Spinal cord (tissue), 9 donors: ENCODE measurements at regions not wholly inside any gene's neighbourhood (a gene's known extent, or its start where the extent isn't known, plus 50 kb on each side); places are given as distances from the start of the nearest gene placed in this dataset.

ENCODE experiments used
- DNase-seq, 6 donors: peaks; one replicate each; pipeline versions ENCODE4 v3.0.0 to v3.0.0-alpha.2; 2013 to 2015; ENCODE audit warnings: low spot score in 6 of 6, low read depth in 4 of 6
- H3K27ac ChIP-seq: one replicate; pipeline ENCODE4 v1.5.1; 2013; ENCODE audit warnings: low read depth, low read length, control low read depth
- H3K27me3 ChIP-seq: one replicate; pipeline ENCODE4 v1.6.1; 2013; ENCODE audit warnings: low read length; ENCODE audit not compliant: control insufficient read depth, insufficient read depth
- H3K36me3 ChIP-seq: one replicate; pipeline ENCODE4 v1.6.1; 2013; ENCODE audit warnings: low read length; ENCODE audit not compliant: control insufficient read depth, insufficient read depth
- H3K4me1 ChIP-seq: one replicate; pipeline ENCODE4 v1.6.1; 2013; ENCODE audit warnings: low read length; ENCODE audit not compliant: control insufficient read depth, insufficient read depth
- H3K4me3 ChIP-seq: one replicate; pipeline ENCODE4 v1.5.1; 2013; ENCODE audit warnings: low read depth, low read length, control low read depth
- H3K9me3 ChIP-seq: one replicate; pipeline ENCODE4 v1.6.1; 2013; ENCODE audit warnings: low read length; ENCODE audit not compliant: control insufficient read depth, insufficient read depth
- WGBS: methylation state at CpG from one replicate; pipeline ENCODE4 v1.1.5; 2013; ENCODE audit warnings: missing lambda C conversion rate; ENCODE audit not compliant: insufficient coverage; 5-methylcytosine and 5-hydroxymethylcytosine counted together
- donor health status: healthy.

DNA sequence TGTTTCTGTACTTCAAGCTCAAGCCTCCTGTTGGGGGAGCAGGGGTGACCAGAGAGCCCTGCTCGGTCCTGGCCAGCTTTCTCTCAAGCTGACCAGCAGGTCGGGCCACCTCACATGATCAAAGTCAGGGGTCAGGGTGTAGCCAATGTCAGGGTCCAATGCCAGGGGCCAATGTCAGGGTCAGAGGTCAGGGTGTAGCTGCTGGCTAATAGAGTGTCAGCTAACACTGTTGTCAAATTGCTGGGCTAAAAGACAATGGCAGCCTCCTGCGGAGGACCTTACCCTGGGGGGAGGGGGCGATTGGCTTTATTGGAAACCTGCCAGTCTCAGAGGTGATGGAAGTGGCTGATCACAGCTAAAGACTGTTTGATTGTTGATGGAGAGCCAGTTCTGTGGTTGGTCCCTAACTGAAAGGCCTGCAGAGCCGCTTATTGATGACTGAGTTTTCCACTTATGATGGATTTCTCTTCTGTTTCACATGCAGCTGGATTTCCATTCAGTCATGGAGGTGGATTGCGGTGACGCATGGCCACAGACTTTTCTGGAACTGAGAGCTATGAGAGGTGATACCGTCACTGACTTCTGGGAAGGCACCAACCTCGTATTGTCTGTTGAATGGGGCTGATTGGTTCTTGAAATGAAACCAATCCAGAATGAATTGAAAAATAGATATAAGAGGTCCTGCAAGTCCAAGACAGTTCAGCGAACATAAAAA is 97.4 kb upstream of the ZFHX3 start:
- Histone ChIP-seq H3K27ac (no peak overlapping the region), H3K9me3 (no peaks in the 10 kb centered on the region), H3K36me3 (no peaks in the 10 kb centered on the region), H3K4me3 (no peak overlapping the region), H3K4me1 (peaks cover 4% of the 10 kb centered on the region), H3K27me3 (peaks cover 14% of the 10 kb centered on the region)
- WGBS = 81% methylated on average over 9 of the region's 10 CpGs
- no peak for DNase-seq

DNA sequence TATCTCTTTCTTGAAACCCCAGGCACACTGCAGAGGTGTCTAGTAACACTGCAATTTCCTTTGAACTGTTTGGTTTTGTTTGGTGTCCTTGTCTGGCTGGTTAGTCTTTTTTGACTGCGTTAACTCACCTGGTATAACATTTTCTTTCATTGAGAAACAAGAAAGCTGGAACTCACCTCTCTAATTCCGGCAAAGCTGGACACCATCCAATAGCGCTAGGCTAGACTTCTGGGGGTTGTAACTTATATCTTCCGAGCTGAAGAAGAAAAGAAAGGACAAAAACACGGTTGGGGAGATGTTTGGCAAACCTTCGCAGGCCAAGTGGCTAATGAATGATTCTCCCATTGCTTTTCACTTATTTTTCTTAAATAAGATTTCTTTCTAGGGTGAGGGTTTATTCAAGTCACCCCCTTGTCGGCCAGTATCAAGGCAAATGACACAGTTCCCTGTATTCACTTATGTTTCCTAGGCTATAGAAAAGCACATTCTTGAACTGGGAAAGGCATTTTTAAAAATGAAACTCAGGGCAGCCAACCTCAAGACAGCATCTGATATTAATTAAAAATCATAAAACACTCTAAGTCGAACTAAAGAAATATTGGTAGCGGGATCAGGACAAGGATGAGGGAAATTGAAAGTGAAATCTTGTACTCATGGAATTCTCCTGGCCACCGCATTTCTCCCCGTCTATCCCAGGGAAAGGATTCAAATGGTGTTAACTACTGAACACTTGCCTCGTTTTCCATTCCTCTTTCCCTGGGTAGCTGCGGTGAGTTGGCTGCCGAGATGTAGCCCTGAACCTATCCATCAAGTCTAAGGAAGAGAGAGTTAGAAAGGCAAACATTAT is 95.9 kb upstream of the ZFHX3 start:
- DNase-seq = peak in 1 of 6 donors; percentile 50
- Histone ChIP-seq H3K4me1 (peaks cover 4% of the 10 kb centered on the region), H3K27ac (peak overlapping the region; percentile 84), H3K36me3 (no peaks in the 10 kb centered on the region), H3K4me3 (peak overlapping the region; percentile 31), H3K9me3 (no peaks in the 10 kb centered on the region), H3K27me3 (peaks cover 14% of the 10 kb centered on the region)
- 60% methylated on average over 1 of the region's 14 CpGs for WGBS

DNA sequence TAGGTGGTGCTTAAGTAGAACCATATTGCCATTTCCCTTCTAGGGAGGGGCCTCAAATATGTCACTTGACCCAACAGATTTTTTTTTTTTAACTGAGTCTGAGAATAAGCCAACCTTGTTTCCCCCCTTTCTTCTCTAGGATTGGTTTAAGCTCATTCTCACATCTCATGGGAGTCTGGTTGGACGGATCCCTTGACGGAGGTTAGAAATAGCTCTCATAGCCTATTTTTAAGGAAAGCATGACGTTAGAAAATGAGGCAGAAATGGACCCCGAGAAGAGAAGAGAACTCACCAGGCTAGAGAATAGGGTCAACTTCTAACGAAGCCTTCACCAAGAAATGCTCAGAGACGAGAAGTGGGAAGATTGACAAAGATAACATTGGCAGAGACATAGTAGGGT is 95.1 kb upstream of the ZFHX3 start:
- DNase-seq = peak in 1 of 6 donors; percentile 18

DNA sequence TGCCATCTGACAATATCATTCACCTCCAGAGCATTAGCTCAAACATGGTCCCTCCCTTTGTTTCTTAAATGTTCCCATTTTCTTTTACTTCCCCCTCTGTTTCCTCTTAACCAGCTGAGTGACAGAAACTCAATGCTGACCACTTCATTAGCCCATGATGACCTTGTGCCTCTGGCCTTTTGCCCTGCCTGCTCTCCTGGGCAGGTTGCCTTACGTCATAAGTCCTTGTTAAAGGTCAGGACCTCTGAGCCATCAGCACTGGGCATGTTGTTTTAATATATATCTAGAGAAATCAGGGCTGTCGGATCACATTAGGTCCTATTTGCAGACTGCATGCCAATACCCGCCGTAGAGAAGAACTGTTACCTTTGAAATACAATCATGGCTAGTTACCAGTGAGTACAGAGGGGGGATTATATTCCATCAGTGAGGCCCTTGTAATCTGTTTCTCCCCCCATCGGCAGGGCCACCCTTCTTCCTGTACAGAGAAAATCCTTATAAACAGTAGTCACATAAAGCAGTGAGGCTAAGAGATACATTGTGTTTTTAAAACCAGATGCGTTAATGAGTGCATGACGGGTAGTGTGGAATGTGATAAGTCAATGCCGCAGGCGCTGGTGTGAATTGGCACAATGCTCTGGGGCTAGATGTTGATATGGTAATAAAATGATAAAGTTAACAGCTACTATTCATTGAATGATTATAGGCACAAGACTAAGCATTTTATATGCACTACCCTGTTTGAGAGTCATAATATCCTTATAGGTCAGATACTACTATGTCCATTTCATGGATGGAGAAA is 94.3 kb upstream of the ZFHX3 start:
- no CpG with 5 or more reads among the region's 9 CpGs for WGBS
- Histone ChIP-seq H3K4me1 (peaks cover 4% of the 10 kb centered on the region), H3K36me3 (no peaks in the 10 kb centered on the region), H3K27ac (no peak overlapping the region), H3K9me3 (no peaks in the 10 kb centered on the region), H3K27me3 (peaks cover 14% of the 10 kb centered on the region), H3K4me3 (no peak overlapping the region)
- peak in 1 of 6 donors; percentile 35 for DNase-seq

More for the DNA sequence above, 95.1 kb upstream of the ZFHX3 start:
- WGBS = 100% methylated on average over 3 of the region's 6 CpGs
- H3K27me3 ChIP-seq = peaks cover 14% of the 10 kb centered on the region
- H3K4me3 ChIP-seq = peak overlapping the region; percentile 31
- peaks cover 4% of the 10 kb centered on the region for H3K4me1 ChIP-seq
- H3K27ac ChIP-seq = peak overlapping the region; percentile 84
- no peaks in the 10 kb centered on the region for H3K36me3 ChIP-seq
- H3K9me3 ChIP-seq = no peaks in the 10 kb centered on the region

DNA sequence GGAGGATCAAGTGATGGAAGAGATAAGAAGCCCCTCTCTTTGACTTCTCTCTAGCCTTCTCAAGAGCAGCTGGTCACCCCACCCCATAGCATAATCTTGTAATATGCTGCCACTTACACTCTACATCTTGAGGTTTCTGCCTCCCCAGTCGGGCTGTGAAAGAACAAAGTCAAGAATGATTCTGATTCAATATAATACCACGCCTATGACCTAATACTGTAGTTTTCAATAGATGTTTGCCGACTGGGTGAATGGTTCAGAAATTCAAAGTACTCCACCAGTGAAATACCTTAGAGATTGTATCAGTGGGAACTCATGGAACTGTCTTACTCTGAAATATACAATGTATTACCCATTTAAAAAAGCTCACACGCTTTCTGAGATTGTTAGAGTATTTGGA is 93.0 kb upstream of the ZFHX3 start:
- Histone ChIP-seq H3K4me3 (no peak overlapping the region), H3K27me3 (peaks cover 14% of the 10 kb centered on the region), H3K4me1 (peaks cover 4% of the 10 kb centered on the region), H3K9me3 (no peaks in the 10 kb centered on the region), H3K36me3 (no peaks in the 10 kb centered on the region), H3K27ac (no peak overlapping the region)
- no peak for DNase-seq
- WGBS = no CpG with 5 or more reads among the region's 4 CpGs

DNA sequence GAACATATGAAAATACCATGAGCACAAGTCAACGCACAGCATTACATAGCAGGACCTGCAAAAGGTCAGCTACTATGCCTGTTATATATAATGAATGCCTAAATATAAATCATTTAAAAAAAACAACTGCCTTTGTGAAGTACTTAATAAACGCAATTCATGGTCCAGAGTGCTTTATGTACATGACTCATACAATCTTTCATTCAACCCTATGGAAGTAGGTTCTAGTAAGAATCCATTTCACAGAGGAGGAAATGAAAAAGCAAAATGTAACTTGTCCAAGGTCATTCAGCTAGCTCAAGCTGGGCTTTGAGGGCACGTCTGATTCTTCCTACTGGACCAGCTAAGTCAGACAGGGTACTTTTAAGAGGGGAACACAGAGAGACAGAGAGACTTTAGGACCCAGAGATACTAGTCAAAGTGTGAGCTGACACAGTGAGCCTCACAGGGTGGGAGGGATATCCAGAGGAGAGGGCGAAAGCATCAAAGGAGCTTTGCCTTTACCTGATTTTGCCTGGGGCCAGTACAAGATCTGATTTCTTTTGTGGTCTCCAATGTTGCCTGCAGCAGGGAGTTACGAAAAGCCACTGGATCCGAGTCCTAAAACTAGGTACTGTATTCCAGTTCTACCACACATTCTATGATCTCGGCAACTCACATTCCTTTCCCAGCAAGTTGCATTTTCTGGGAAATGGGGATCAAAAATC is 83.4 kb upstream of the ZFHX3 start:
- H3K4me3 ChIP-seq = no peak overlapping the region
- no peaks in the 10 kb centered on the region for H3K36me3 ChIP-seq
- 89% methylated on average over 4 of the region's 7 CpGs for WGBS
- no peaks in the 10 kb centered on the region for H3K4me1 ChIP-seq
- peaks cover 4% of the 10 kb centered on the region for H3K27me3 ChIP-seq
- H3K9me3 ChIP-seq = no peaks in the 10 kb centered on the region
- H3K27ac ChIP-seq = no peak overlapping the region
- no peak for DNase-seq

DNA sequence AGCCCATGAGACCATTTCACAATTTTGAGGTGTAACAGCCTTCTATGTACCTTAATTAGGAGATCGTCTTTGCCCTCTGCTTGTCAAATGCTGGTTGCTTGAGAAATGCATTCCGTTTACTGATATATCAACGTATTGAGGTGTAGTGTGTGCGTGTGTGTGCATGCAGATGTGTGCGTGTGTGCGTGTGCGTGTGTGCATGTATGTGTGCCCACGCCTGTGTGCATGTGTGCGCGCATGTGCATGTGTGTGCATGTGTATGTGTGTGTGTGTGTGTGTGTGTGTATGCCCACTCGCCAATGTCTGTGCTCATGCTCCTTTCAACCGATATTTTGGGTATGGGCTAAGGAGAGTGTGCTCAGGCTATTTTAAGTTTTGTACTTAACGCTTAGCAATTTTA is 81.5 kb upstream of the ZFHX3 start:
- Histone ChIP-seq H3K27me3 (peaks cover 9% of the 10 kb centered on the region), H3K4me1 (no peaks in the 10 kb centered on the region), H3K27ac (no peak overlapping the region), H3K4me3 (no peak overlapping the region), H3K36me3 (no peaks in the 10 kb centered on the region), H3K9me3 (no peaks in the 10 kb centered on the region)
- WGBS = 97% methylated on average over 11 of the region's 13 CpGs
- DNase-seq = no peak

DNA sequence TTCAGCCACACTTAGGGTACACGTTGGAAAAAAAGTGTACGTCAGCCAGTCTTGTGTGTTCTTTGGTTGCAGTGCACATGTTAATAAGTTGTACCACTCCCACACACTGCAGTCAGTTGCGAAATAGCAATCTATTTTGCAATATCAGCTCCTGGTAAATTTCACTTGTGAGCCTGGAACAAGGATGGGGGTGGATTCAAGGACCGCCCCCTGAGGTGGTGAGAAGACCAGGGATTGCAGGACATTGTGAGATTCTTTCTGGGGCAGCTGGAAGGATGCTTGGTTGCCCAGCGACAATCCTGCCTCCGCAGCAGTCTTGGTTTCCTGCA is 78.6 kb upstream of the ZFHX3 start:
- Histone ChIP-seq H3K4me3 (no peak overlapping the region), H3K4me1 (peaks cover 5% of the 10 kb centered on the region), H3K36me3 (no peaks in the 10 kb centered on the region), H3K27ac (no peak overlapping the region), H3K27me3 (peaks cover 9% of the 10 kb centered on the region), H3K9me3 (no peaks in the 10 kb centered on the region)
- DNase-seq = peak in 1 of 6 donors; percentile 35
- WGBS = 36% methylated on average over 3 of the region's 6 CpGs

DNA sequence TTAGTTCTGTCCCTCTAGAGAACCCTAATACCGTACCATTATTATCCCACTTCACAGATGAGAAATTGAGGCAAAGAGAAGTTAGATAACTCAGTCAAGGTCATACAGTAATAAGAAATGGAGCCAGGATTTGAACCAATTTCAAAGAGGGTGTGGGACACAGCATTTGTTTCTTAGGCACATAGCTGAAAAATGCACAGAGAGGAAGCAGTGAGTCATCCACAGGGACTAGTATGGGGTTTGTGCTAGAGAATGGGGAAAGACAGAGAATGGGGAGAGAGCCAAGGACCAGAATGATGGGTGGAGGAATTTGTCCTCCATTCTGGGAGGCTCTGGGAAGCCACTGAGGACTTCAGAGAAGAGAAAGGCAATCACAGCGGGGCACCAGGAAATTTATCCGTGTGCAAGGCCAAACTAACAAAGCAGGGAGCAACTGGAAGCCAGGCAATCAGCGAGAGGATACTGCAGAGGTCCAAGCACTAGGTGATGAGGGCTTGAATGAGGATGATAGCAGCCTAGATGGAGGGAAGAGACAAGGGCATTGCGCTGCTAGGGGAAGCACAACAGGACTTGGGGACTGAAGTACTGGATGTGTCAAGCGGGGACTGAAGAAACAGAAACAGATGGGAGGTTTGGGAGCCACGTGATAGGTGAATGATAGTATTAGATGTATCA is 78.1 kb upstream of the ZFHX3 start:
- Histone ChIP-seq H3K27ac (no peak overlapping the region), H3K27me3 (peaks cover 9% of the 10 kb centered on the region), H3K9me3 (no peaks in the 10 kb centered on the region), H3K4me3 (no peak overlapping the region), H3K4me1 (peaks cover 5% of the 10 kb centered on the region), H3K36me3 (no peaks in the 10 kb centered on the region)
- no peak for DNase-seq
- WGBS = 74% methylated on average over 6 of the region's 7 CpGs
